GM03348 (cell line): ENCODE measurements at regions not wholly inside any gene's neighbourhood (a gene's known extent, or its start where the extent isn't known, plus 50 kb on each side); places are given as distances from the start of the nearest gene placed in this dataset.
A peak's percentile ranks its signal among the peaks of the same experiment; 100 is the strongest.

ENCODE experiments used
- DNase-seq: peaks from one replicate; pipeline ENCODE4 v3.0.0; 2012; ENCODE audit warnings: low spot score

DNA sequence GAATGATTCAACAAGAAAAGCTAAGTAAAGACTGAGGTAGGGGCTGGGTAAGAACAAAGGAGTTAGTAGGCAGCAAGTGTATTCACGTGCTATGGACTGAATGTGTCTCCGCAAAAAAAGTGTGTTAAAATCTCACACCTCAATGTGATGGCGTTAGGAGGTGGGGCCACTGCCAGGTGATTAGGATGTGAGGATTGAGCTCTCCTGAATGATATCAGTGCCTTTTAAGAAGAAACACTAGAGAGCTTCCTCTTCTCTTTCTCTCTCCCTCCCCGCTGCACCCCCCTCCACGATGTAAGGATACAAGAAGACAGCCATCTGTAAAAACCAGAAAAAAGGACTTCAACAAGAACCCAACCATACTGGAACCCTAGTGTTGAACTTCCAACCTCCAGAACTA lies 396.1 kb upstream of the PLXNA2 start:
- no peak for DNase-seq

DNA sequence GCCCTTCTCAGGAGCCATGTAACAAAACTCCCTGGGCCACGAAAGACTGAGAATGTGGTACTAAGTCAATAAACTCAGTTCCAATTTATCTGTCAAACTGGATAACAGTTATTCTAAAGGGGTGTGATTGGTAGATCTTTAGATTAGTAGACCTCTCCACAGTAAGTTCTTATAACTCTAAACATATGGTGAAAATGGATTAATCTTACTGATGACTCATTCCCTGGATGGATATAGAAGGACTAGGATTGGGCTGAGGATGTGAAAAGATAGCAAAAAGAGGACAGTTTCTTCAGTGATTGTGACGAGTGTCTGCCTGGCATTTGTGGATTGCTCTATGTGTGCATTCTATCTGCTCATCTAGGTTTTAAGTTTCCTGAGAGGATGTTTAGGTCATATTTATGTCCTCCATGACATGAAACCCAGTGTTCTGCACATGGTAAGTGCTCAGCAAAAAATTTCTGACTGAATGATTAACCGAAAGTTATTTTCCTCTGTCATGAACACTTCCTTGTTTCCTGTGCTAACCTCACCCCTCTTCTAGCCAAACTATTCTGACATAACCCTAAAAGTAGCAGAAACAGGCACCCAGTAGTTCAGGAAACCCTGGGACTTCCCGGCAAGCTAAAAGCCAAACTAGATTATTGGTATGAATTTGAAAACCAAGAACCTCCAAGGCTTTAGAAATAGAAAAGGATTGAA lies 397.5 kb upstream of the PLXNA2 start:
- no peak for DNase-seq

DNA sequence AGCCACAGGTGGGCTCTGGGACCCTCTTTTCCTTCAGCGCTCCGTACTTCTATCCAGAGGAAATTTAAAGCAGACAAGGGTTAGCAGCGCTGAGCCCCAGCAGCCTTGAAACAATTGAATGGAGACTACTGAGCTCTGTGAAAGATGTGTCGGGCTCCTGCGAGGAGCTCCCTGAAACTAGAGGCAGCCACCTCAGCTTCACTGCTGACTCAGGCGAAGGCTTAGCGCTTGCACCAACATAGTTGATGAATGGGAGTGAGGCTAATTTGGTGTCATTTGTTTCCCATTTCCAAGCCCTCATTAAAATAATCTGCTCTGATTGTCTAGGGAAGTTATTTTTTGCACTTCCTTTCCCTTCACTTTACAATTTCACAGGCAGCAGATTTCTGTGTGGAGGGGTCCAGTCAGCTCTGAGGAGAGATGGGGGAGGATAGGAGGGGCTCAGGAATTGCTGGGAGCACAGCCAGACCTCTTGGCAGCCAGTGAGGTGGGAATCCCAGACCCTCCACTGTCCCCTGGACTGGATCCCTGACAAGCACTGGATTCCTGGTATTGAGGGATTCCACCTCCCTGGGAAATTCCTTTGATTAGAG lies 398.9 kb upstream of the PLXNA2 start:
- no peak for DNase-seq

DNA sequence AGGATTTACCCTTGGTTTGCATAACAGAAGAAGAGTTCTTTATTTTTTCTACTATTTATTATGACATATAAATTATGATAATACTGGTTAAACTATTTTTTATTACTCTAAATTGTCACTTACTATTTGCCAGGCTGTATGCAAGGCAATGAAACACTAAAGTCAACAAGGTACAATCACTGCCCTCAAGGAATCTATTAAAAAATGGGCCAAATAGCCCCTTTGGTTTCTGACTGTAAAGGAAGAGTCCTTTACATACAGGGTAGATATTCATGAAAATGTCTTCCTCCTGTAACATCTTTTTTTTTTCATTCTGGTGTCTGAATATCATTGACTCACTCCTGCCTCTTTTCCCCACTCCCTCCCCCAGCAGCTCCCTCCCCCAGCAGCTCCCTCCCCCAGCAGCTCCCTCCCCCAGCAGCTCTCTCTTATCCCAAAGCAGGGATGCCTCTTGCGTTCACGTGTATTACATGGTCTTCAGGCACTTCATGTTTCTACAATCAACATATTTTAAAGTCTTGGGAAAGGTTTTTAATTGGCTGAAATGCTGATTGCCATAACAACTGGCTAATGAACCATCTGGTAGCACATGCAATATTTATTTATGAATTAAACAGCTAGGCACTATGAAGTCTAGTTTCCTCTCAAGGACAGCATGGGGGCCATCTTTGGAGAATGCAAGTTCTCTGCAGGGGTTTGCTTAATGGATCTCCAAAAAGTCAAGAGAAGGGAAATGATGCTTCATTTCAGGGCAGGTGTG lies 400.4 kb upstream of the PLXNA2 start:
- DNase-seq, result no peak

DNA sequence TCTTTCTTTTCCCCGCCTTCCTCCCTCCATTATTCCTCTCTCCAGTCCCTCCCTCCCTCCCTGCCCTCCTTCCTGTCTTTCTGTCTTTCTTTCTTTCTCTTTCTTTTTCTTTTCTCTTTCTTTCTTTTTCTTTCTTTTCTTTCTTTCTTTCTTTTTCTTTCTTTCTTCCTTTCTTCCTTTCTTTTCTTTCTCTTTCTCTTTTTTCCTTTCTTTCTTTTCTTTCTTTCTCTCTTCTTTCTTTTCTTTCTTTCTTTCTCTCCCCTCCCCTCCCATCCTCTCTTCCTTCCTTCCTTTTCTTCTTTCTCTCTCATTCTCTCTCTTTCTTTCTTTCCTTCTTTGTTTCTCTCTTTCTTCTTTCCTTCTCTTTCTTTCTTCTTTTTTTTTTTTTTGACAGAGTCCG lies 402.2 kb upstream of the PLXNA2 start:
- no peak for DNase-seq

DNA sequence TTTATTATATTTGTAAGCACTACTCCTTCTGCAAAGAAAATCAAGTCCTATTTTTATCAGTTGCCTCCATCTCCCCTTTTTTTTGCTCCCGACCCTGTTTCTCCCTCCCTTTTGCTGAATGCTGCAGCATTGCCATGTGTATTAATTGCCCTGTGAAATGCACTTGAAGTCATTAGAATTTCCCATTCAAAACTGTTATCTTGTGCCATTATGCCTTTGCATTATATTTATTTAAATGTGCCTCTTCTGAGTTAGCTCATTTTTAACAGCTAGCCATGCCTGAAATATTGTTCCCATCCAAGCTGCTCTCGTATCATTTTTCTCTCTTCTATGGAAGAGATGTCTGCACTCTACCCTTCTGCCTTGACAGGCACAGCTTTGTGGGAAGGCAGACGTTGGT lies 404.0 kb upstream of the PLXNA2 start:
- DNase-seq, result no peak

DNA sequence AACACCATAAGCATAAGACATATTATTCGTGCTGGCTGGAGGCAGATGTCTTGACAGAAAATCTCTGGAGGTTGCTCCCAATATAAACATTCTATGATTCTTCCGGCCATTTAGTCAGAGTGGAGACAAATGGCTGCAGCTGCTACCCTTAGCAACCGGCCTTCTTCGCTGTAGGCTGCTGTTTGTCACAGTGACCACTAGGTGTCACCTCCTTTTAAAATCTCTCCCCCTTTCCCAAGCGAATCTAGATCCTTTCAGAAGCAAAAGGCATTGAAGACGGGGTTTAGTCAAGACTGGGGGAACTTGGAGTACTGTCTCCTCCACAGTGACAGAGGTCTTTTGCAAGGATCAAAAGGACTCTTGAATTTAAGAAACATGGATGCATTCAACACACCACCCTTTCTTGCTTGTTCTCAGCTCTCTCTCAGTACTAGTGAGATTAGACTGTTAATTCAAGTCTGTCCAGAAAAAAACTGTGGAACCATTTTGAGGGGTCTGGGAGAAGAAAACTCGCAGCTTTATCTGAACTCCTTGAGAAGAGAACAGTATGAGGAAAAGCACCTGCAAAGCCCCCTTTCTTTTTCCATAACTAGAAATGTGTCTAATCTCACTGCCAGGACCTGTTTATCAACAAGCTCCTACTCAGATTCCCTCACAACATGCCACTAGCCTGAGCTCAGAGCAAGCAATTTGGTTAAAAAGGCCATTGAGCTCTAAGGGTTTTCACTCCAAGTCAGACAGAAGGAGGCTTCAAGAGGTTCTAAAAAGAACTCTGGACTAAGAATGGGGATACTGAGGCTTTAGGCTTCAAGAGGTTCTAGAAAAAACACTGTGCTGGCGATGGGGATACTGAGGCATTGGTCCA lies 408.3 kb upstream of the PLXNA2 start:
- peak; percentile 81 for DNase-seq

DNA sequence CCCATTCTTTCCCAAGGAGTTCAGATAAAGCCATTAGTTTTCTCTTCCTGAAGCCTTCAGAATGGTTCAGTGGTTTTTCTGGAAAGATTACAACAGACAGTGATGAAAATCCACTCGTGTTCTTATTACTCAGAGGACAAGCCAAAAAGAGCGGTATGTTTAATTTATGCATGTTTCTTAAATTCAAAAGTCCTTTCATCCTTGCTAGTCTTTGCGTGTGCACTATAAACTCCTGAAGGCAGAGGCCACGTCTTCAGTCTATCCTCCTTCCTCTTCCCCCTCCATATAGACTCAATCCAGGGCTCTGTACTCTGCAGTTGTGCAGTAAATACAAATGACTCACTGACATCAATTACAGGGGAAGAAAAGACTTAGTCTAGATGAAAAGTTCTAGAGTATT lies 409.2 kb upstream of the PLXNA2 start:
- DNase-seq, result no peak

DNA sequence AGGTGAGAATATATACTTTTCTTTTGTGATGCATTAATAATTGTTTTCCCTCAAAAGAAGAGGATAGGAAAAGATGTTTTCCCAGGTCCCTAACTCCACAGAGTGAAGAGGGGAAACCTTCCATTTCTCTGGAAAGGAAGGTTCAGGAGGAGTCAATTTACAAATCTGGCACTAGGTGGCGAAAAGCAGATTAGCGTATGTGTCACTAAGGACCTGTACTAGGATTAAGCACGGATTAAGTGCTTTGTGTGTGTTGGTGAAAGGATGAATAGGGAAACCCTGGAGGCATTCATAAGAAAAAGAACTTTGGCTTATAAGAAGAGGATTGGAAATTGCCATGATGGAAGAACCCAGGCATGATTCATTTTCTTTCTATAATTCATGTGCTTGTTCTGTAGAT lies 410.1 kb upstream of the PLXNA2 start:
- peak; percentile 21 for DNase-seq

DNA sequence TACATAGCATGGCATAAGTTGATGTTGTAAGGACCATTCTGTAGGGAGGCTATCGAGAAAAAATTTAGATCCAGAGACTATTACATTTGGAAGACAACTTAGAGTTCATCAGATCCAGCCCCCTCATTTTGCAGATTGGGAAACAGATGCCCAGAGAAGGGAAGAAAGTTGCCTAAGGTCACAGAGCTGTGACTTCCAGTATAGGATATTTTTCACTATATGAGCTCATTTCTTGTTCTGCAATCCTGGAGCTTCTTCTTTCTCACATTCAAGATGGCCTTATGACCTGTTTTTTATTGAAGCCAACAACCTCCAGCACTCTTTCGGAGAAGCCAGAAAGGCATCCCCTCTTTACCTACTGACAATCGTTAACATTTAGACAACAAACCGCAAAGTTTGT lies 421.8 kb upstream of the PLXNA2 start:
- no peak for DNase-seq

DNA sequence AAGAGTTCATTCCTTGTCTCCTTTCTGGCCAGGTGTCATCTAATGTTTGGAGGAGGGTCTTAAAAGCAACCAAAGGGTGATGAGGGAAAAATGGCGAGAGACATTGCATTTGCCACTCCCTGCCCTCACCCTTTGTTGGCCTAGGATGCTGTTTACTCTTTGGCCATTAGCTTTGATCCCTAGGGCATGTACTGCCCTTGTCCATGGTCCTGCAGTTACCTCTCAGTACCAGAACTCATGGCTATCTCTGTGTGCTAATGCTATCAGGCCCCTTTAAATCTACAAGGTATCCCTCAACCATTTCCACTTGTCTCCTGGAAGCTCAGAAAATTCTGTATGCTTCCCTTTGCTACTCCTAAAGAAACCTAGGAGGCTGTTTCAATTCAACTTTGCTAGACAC lies 424.8 kb upstream of the PLXNA2 start:
- no peak for DNase-seq

DNA sequence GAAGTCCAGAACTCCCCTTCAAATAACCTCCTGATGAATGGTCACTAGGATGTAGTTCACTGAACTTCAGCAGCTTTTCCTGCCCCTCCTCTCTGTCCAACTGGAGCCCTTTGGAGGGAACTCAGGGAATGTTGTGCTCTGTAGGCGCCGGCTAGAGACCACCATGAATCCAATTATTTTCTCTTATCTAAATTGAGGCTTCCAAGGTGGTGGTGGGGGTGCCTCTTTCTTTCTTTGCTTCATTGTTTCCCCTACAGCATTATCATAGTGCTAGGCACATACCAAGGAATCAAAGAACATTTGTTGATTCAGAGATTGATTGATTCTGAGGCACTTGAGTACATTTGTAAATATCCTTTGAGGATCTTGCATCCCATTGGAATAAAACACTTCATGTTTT lies 426.6 kb upstream of the PLXNA2 start:
- no peak for DNase-seq

DNA sequence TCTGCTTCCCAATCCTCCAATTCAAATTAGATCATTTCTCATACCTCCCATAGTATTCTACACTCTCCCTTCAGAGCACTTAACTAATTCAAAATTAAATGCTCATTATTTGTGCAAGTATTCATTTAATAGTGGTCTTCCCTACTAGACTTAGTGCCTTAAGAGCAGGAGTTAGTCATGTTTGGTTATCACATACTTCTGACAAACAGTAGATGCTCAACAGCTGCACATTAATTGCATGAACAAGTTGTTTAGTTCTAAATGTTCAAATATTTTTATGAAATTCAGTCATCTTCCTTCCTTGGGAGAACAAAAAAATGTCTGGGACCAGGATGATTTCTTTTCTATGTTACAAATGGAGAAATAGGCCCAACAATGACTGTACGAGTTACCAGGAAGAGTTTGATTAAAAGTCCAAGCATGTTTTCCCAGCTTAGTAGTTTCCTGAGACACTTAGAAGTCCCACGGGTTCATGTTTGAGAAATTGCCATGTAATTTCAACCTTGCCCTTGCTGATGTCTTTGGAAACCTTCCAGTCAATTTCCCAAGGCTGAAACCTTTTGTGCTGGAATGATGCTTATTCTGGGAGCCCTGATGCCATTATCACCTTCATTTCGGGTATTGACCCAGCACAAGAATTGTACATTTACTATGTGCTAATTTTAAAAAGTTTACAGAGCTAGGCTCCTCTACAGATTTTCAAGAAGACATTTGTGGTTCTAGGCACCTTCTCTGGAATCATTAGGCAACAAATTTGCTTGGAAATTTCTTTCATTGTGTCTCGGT lies 437.9 kb upstream of the PLXNA2 start:
- no peak for DNase-seq

DNA sequence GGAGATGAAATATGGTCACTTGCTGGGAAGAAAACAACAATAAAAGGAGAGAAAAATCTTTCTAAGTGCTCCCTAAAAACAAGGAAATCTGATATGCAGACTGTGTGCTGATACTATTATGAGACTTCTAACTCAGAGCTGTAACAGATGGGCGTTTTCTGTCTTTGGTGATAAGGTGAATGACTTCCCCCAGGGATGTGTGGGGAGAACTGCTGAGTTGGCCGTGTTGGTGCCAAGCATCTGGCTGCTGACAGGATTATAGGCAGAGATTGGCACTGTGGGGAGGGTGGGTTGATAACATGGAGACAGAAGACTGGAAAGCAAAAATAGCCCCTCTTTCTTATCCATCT lies 438.5 kb upstream of the PLXNA2 start:
- DNase-seq, result no peak

DNA sequence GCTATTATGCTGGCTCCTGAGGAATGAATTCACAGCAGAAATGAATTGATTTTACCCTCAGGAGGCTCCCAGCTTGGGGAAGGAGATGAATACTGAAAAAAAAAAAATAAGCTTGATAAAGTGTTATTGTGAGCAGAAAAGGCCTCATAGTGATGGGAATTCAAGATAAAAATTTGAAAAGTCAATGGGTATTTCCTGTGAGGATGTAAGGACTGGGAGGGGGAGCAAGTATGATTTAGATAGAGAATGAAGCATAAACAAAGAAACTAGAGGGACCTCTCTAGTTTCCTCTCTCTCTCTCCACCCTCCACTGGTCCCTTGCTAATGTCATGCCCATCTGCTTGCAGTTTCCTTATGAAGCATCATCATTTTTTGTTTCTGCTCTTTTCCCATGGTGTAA lies 439.0 kb upstream of the PLXNA2 start:
- no peak for DNase-seq

DNA sequence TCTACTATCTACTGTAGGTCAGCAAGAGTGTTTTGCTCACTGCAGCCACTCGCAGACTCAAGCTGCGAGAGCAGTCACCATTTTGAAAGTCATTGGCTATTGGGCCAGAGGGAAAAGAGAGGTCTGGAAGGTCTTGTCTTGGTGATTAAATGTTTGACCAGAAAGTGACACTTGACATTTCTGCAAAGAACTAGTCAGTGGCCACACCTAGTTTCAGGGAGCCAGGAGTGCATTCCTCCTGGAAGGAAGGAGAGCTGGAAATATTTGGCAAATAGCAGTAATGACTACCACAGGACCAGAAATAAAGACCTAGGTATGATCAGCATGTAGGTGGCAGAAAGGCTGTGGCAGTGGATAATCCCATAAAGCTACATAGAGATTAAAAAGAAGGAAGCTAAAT lies 440.0 kb upstream of the PLXNA2 start:
- DNase-seq, result no peak

DNA sequence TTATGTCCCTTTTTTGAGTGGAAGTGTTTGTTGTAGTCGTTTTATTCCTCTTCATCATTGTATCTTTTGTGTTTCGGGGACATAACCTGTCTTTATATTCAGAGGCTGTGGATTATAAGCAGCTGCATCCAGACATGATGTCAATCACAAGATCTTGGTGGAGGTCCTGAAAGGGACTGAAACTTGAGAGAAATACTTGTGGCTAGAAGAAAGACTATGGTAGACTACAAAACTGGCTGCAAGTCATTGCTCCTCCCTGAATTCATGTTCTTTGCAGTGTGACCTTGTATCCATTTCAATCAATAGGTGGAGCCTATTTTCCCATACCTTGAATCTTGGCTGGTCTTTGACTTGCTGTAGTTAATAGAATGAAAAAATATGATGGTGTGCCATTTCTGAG lies 442.4 kb upstream of the PLXNA2 start:
- DNase-seq, result no peak

DNA sequence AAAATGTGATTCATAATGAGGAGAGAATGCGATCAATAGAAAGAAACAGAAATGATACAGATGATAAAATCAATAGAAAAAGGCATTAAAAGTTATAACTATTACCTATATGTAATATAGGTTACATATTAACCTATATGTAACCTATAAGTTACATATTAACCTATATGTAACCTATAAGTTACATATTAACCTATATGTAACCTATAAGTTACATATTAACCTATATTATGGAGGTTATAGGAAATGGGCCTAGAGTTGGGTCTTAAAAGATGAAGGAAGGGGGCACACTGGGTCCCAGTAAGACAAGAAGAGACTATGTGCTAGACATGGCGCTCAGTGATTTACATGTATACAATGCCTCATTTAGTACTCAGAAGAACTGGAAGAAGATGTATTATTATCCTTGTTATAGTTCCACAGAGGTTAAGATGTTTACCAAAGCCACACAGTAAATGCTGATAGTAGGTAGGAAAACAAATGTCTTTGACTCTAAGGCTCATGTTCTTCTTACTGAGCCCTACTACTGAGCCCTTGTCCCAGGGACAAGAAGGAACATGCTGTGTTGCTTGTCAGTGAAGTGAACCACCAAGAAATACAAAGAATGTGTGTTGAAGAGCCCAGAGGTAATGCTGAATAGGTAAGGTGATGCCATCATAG lies 444.6 kb upstream of the PLXNA2 start:
- no peak for DNase-seq

DNA sequence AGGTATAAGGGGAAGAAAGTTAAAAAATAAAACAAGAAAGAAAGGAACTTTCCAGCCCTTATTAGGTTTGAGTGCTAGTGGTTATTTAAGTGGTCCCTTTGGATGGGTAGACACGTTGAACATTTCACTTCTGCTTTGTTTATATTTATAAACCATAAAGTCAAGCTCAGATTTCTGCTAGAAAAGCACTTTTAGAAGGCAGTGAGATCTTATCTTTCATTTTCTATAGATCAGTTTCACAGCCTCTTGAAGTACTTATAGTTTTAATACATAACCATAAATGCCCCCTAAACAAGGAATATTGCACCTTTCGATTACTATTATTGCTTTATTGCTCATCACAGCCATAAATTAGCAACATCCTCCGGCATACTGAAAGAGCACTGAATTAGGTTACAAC lies 446.8 kb upstream of the PLXNA2 start:
- no peak for DNase-seq

DNA sequence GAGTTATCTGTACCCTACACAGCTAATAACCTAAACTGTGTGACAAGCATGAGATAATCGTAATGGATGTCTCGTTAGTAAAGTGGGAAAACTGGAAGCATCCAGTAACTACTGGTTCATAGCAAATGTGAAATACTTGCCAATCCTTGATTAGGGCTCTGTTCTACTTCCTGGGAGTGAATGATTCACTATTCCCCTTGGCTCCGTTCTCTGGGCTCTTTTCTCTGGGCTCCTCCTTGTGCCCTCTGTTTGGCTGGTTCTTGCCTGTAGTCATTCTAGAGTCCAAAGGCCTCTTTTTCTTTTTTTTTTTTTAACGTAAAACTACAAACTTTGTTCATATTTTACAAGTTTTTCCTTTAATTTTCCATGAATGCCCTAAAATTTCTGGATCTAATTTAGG lies 465.8 kb upstream of the PLXNA2 start:
- no peak for DNase-seq

DNA sequence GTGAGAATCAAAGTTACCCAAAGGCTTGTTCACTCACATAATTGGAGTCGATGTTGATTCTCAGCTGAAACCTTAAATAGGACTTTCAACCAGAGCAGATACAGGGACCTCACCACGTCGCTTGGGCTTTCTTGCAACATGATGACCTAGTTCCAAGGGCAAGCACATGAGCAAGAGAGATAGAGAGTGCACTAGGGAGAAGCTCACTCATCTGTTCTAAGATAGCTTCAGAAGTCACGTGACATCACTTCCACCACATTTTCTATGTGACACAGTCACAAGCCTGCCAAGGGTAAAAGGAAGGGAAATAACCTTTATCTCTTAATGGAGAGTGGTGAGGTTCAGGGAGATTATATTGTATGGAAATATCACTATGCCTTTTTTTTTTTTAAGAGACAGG lies 470.1 kb upstream of the PLXNA2 start:
- DNase-seq, result no peak
